Prostate gland (tissue), 2 donors: ENCODE measurements at regions not wholly inside any gene's neighbourhood (a gene's known extent, or its start where the extent isn't known, plus 50 kb on each side); places are given as distances from the start of the nearest gene placed in this dataset.

Experiments
- POLR2A ChIP-seq: fragments of 450-650 bp; IDR thresholded peaks from one replicate; pipeline ENCODE4 v1.6.1; 2016; ENCODE audit warnings: antibody characterized with exemption, mild to moderate bottlenecking
- POLR2AphosphoS5 ChIP-seq: sonication (generic); formaldehyde crosslinking; IDR thresholded peaks from one replicate; pipeline ENCODE4 v1.6.1; 2017; ENCODE audit warnings: antibody characterized with exemption
- TF ChIP-seq, protein P1 (sequence below), 4 experiments: fragments of 200-600 bp in 2 of 4; fragments of 450-650 bp in 2 of 4; sonication (generic) in 2 of 4; IDR thresholded peaks; 1 replicate in 3 of 4; 2 replicates in 1 of 4; pipeline ENCODE4 v1.5.1; 2016 to 2019; ENCODE audit warnings: antibody characterized with exemption in 4 of 4, mild to moderate bottlenecking in 2 of 4, moderate library complexity in 2 of 4

DNA sequence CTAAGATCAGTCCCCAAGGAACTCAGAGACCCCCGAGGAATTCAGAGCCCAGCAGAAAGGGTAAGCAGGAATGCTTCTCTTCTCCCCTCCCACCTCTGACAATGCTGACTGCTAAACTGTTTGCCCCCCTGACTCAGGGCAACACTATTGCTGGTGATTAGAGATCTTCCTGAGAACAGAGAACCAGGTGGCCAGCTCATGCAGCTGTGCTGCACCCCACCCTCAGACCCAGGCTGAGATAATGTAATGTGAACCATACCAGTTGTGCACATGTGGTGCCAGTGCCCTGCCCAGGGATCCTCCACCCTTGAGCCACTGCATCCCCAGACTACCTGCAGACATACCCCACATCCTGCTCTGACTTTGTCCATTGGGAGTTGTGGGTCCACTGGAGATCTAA lies 139.1 kb upstream of the ARG1 start:
- TF ChIP-seq POLR2A = no peak
- TF ChIP-seq, protein P1, sequence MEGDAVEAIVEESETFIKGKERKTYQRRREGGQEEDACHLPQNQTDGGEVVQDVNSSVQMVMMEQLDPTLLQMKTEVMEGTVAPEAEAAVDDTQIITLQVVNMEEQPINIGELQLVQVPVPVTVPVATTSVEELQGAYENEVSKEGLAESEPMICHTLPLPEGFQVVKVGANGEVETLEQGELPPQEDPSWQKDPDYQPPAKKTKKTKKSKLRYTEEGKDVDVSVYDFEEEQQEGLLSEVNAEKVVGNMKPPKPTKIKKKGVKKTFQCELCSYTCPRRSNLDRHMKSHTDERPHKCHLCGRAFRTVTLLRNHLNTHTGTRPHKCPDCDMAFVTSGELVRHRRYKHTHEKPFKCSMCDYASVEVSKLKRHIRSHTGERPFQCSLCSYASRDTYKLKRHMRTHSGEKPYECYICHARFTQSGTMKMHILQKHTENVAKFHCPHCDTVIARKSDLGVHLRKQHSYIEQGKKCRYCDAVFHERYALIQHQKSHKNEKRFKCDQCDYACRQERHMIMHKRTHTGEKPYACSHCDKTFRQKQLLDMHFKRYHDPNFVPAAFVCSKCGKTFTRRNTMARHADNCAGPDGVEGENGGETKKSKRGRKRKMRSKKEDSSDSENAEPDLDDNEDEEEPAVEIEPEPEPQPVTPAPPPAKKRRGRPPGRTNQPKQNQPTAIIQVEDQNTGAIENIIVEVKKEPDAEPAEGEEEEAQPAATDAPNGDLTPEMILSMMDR (IDR thresholded peaks at IDR 0.05) = no peak
- TF ChIP-seq POLR2AphosphoS5 = no peak
